K562 (cell line): ENCODE measurements at regions not wholly inside any gene's neighbourhood (a gene's known extent, or its start where the extent isn't known, plus 50 kb on each side); places are given as distances from the start of the nearest gene placed in this dataset.

ENCODE experiments used
- ATAC-seq: fragments of 200-7000 bp; cut with Tn5 transposase; 3 replicates; pipeline ENCODE4 v1.9.1; 2020; ENCODE audit warnings: moderate library complexity
- BruUV-seq: library from RNA; stranded (reverse); fragments of 400-500 nt; replicated peaks from 2 replicates; lab custom pipeline; 2021; lab: Mats Ljungman, UMichigan
- CTCF ChIA-PET: fragments of 300-600 bp; formaldehyde crosslinking; extraction: SDS; loops from one replicate; lab custom pipeline; 2021; ENCODE audit warnings: low intra/inter-chr PET ratio; lab: Yijun Ruan, JAX
- POLR2A ChIA-PET: fragments of 300-600, 350-650 bp; sonication (Branson Sonifier 250); formaldehyde crosslinking; extraction: SDS; loops from one replicate; lab custom pipeline; 2021; ENCODE audit warnings: antibody characterized with exemption, inconsistent platforms; lab: Yijun Ruan, JAX
- DNase-seq, 4 experiments: peaks; one replicate each; pipeline versions ENCODE4 v3.0.0 to v3.0.0-alpha.2; 2011 to 2018; ENCODE audit warnings: low spot score in 3 of 4, mixed read lengths in 3 of 4; ENCODE audit errors: extremely low read depth in 1 of 4
- FAIRE-seq: peaks from 2 replicates; lab custom pipeline; 2011; peaks lifted over from hg19 to GRCh38; lab: Jason Lieb, UNC
- H2AFZ ChIP-seq: 2 replicates; pipeline ENCODE4 v1.6.0; 2011; ENCODE audit warnings: low read depth, low read length, control low read depth, inconsistent platforms
- H3K27ac ChIP-seq: fragments of 200-600 bp; 3 replicates; pipeline ENCODE4 v1.8.0; 2011; ENCODE audit warnings: low read depth, mild to moderate bottlenecking, control low read depth, inconsistent platforms, low read length, moderate library complexity, mixed read lengths; ENCODE audit errors: extremely low read depth
- H3K27me3 ChIP-seq, 2 experiments: fragments of 300-600 bp in 1 of 2; 2 replicates in 1 of 2; 3 replicates in 1 of 2; pipeline versions ENCODE4 v1.6.0 to v1.8.0; 2011; ENCODE audit warnings: inconsistent platforms in 2 of 2, low read length in 2 of 2, mild to moderate bottlenecking in 1 of 2, mixed read lengths in 1 of 2, moderate library complexity in 1 of 2; ENCODE audit not compliant: control insufficient read depth in 2 of 2, insufficient read depth in 2 of 2
- H3K36me3 ChIP-seq: fragments of 300-600 bp; 3 replicates; pipeline ENCODE4 v1.8.0; 2011; ENCODE audit warnings: mild to moderate bottlenecking, low read length, inconsistent platforms; ENCODE audit not compliant: control insufficient read depth, insufficient read depth
- H3K4me1 ChIP-seq, 2 experiments: fragments of 200-600 bp in 1 of 2; replicated peaks in 1 of 2; 2 replicates in 1 of 2; 3 replicates in 1 of 2; pipeline versions ENCODE4 v1.5.1 to v1.8.0; 2011; ENCODE audit warnings: inconsistent platforms in 2 of 2, low read length in 2 of 2, mild to moderate bottlenecking in 1 of 2, mixed read lengths in 1 of 2, moderate library complexity in 1 of 2; ENCODE audit not compliant: control insufficient read depth in 2 of 2, insufficient read depth in 2 of 2
- H3K4me2 ChIP-seq: 2 replicates; pipeline ENCODE4 v1.6.1; 2011; ENCODE audit warnings: low read length, control low read depth, inconsistent platforms, mixed read lengths; ENCODE audit not compliant: insufficient read depth
- H3K4me3 ChIP-seq: fragments of 200-600 bp; sonication (generic), shearing (Covaris generic); 2 replicates; pipeline ENCODE4 v1.5.1; 2016; ENCODE audit warnings: control low read depth, inconsistent platforms
- H3K79me2 ChIP-seq: fragments of 200-600 bp; 3 replicates; pipeline ENCODE4 v1.8.0; 2011; ENCODE audit warnings: low read length, inconsistent platforms; ENCODE audit not compliant: control insufficient read depth, insufficient read depth
- H3K9ac ChIP-seq, 2 experiments: 2 replicates each; pipeline versions ENCODE4 v1.6.0 to v1.6.1; 2011; ENCODE audit warnings: low read depth in 2 of 2, low read length in 2 of 2, control low read depth in 1 of 2, inconsistent platforms in 1 of 2, mild to moderate bottlenecking in 1 of 2, mixed read lengths in 1 of 2; ENCODE audit not compliant: insufficient read depth in 1 of 2
- H3K9me1 ChIP-seq: one replicate; pipeline ENCODE4 v1.6.0; 2011; ENCODE audit warnings: inconsistent platforms, mild to moderate bottlenecking, low read length, moderate library complexity; ENCODE audit not compliant: control insufficient read depth, insufficient read depth
- H3K9me3 ChIP-seq: replicated peaks from 2 replicates; pipeline ENCODE4 v1.5.1; 2011; ENCODE audit warnings: low read depth, low read length, inconsistent platforms; ENCODE audit not compliant: control insufficient read depth, insufficient read depth
- H4K20me1 ChIP-seq: replicated peaks from 2 replicates; pipeline ENCODE4 v1.6.1; 2011; ENCODE audit warnings: low read length, inconsistent platforms, mixed read lengths; ENCODE audit not compliant: control insufficient read depth, insufficient read depth
- CBFA2T3 ChIP-seq: fragments of 450-650 bp; IDR thresholded peaks from 2 replicates; pipeline ENCODE4 v1.6.1; 2017
- CTCF ChIP-seq, 3 experiments: IDR thresholded peaks in 2 of 3; conservative IDR thresholded peaks in 1 of 3; 2 replicates each; pipeline ENCODE4 v1.5.1; 2011 to 2012; ENCODE audit warnings: low read length in 3 of 3, mild to moderate bottlenecking in 3 of 3, control low read depth in 2 of 3, improper control_type of control experiment in 1 of 3, inconsistent platforms in 1 of 3, low read depth in 1 of 3, mixed read lengths in 1 of 3, moderate library complexity in 1 of 3; ENCODE audit not compliant: insufficient read depth in 2 of 3
- FUS ChIP-seq: fragments of 200-400 bp; formaldehyde crosslinking; optimal IDR thresholded peaks from 2 replicates; pipeline ENCODE3; 2017; ENCODE audit warnings: low read depth, low read length
- HNRNPK ChIP-seq: fragments of 200-400 bp; formaldehyde crosslinking; IDR thresholded peaks from one replicate; pipeline ENCODE4 v1.6.1; 2018; ENCODE audit warnings: mild to moderate bottlenecking, low read depth, low read length; ENCODE audit not compliant: poor library complexity, severe bottlenecking
- MTA2 ChIP-seq: fragments of 450-650 bp; IDR thresholded peaks from 2 replicates; pipeline ENCODE4 v1.6.1; 2016; ENCODE audit warnings: low read depth
- PBX2 ChIP-seq, 2 experiments: IDR thresholded peaks in 1 of 2; conservative IDR thresholded peaks in 1 of 2; 2 replicates each; pipeline ENCODE4 v1.6.1; 2016; ENCODE audit warnings: low read depth in 2 of 2, mild to moderate bottlenecking in 1 of 2, missing compliant biosample characterization in 1 of 2, missing genetic modification characterization in 1 of 2, moderate library complexity in 1 of 2
- SMC3 ChIP-seq: conservative IDR thresholded peaks from 2 replicates; pipeline ENCODE4 v1.6.1; 2011; ENCODE audit warnings: low read depth, low read length, improper control_type of control experiment; ENCODE audit not compliant: insufficient read depth
- TAF15 ChIP-seq: fragments of 200-400 bp; formaldehyde crosslinking; IDR thresholded peaks from 2 replicates; pipeline ENCODE4 v1.6.1; 2017; ENCODE audit warnings: mild to moderate bottlenecking, low read depth, low read length, moderate library complexity
- ZBTB12 ChIP-seq: fragments of 250-450 bp; sonication (Bioruptor Pico); IDR thresholded peaks from 2 replicates; pipeline ENCODE4 v1.4.0; 2020
- ZBTB26 ChIP-seq: fragments of 450-650 bp; formaldehyde crosslinking; IDR thresholded peaks from 2 replicates; pipeline ENCODE4 v1.4.0; 2022; ENCODE audit warnings: missing genetic modification characterization
- ZNF395 ChIP-seq: fragments of 200-800 bp; sonication (Bioruptor generic); IDR thresholded peaks from 2 replicates; pipeline ENCODE4 v1.6.1; 2017; ENCODE audit warnings: missing genetic modification characterization, missing compliant biosample characterization
- WGBS: fragments of 100-300 bp; shearing (Covaris generic); methylation state at CpG from one replicate; pipeline ENCODE4 v1.1.6; 2016; ENCODE audit warnings: low coverage, mixed read lengths; ENCODE audit not compliant: insufficient coverage; ENCODE audit errors: missing lambda C conversion rate; 5-methylcytosine and 5-hydroxymethylcytosine counted together
- in situ Hi-C: fragments of 300-500 bp; cut with MboI; formaldehyde crosslinking; loops from 4 replicates; pipeline ENCODE4 v1.15.0; 2018; ENCODE audit warnings: inconsistent platforms, mixed read lengths
- intact Hi-C: fragments of 100-400 bp; cut with micrococcal nuclease; formaldehyde crosslinking; loops from 2 replicates; pipeline ENCODE4 v1.14.2; 2022

- no TSS peak for BruUV-seq
- Histone ChIP-seq H3K4me1 (no peaks in the 10 kb centered on the region), H3K9ac (no peak overlapping the region), H3K27me3 (no peaks in the 10 kb centered on the region), H3K36me3 (no peaks in the 10 kb centered on the region), H3K9me3 (no peaks in the 10 kb centered on the region), H3K27ac (no peak overlapping the region), H3K4me3 (no peak overlapping the region), H2AFZ (no peak overlapping the region), H4K20me1 (no peaks in the 10 kb centered on the region), H3K9me1 (no peaks in the 10 kb centered on the region), H3K4me2 (no peak overlapping the region), H3K79me2 (no peaks in the 10 kb centered on the region)
- POLR2A ChIA-PET: no interaction called here
- in situ Hi-C loops (no loop called here), intact Hi-C loops (no loop called here)
- no peak for ATAC-seq
- FAIRE-seq: no peak
- CTCF ChIA-PET: no interaction called here
- 2% methylated on average over 5 of the region's 5 CpGs for WGBS
- DNase-seq: no peak
- TF ChIP-seq ZBTB26: no peak
- no peak for TF ChIP-seq PBX2 (CRISPR knock-in tag; IDR thresholded peaks at IDR 0.05; ENCODE audit: low read depth)
- TF ChIP-seq PBX2 (tag; conservative IDR thresholded peaks at IDR 0.05; ENCODE audit: low read depth): no peak
- TF ChIP-seq ZNF395 (CRISPR knock-in tag): no peak
- no peak for TF ChIP-seq HNRNPK
- TF ChIP-seq ZBTB12 (CRISPR knock-in tag): no peak
- TF ChIP-seq TAF15: no peak
- no peak for TF ChIP-seq MTA2
- TF ChIP-seq CTCF (IDR thresholded peaks at IDR 0.05 in 2 of 3, conservative IDR thresholded peaks at IDR 0.05 in 1 of 3; ENCODE audit: insufficient read depth in 2 of 3, low read depth in 1 of 3, low read length in 3 of 3): no peak
- no peak for TF ChIP-seq CBFA2T3
- TF ChIP-seq FUS: no peak
- TF ChIP-seq SMC3: no peak
Measured at GRCh38 chr1:82644186-82644915, 843.6 kb downstream of the ADGRL2 start.
